ENCODE measurements at regions not wholly inside any gene's neighbourhood (a gene's known extent, or its start where the extent isn't known, plus 50 kb on each side); places are given as distances from the start of the nearest gene placed in this dataset.

- FAIRE-seq = no peak
- Histone ChIP-seq H4K8ac (ENCODE audit: extremely low read depth, insufficient read depth, low read length) (no peak overlapping the region; the same call in 1 of the 2 replicates), H2BK120ac (replicated peaks; ENCODE audit: low read depth, low read length) (no peak overlapping the region), H3K79me2 (ENCODE audit: control insufficient read depth in 1 of 2, insufficient read depth in 2 of 2, low read length in 2 of 2) (no peaks in the 10 kb centered on the region), H3K23me2 (ENCODE audit: low read depth, low read length) (no peaks in the 10 kb centered on the region; the same call in 1 of the 2 replicates), H3K9ac (replicated peaks in 1 of 4; ENCODE audit: extremely low read depth in 1 of 4, low read depth in 3 of 4, low read length in 3 of 4) (no peak overlapping the region), H3K27me3 (replicated peaks in 1 of 4; ENCODE audit: control insufficient read depth in 3 of 4, extremely low read depth in 1 of 4, insufficient read depth in 3 of 4, low read length in 3 of 4) (no peaks in the 10 kb centered on the region), H2BK20ac (ENCODE audit: low read length) (no peak overlapping the region), H3K27ac (ENCODE audit: low read depth, low read length) (no peak overlapping the region), H3K4me1 (replicated peaks in 1 of 4; ENCODE audit: control insufficient read depth in 3 of 4, insufficient read depth in 4 of 4, low read length in 3 of 4) (no peaks in the 10 kb centered on the region), H3K18ac (ENCODE audit: extremely low read depth, low read length) (no peak overlapping the region), H3K14ac (ENCODE audit: insufficient read length) (no peak overlapping the region), H3K79me1 (ENCODE audit: low read depth, low read length) (no peaks in the 10 kb centered on the region), H4K20me1 (replicated peaks in 1 of 2; ENCODE audit: control insufficient read depth in 1 of 2, insufficient read depth in 2 of 2, low read length in 2 of 2) (no peaks in the 10 kb centered on the region), H2AK5ac (ENCODE audit: low read depth, low read length) (no peak overlapping the region), H3K9me3 (ENCODE audit: insufficient read depth in 2 of 2, low read depth in 1 of 2, low read length in 1 of 2) (peaks cover 56 to 82% of the 10 kb centered on the region in 2 experiments), H3K36me3 (ENCODE audit: control insufficient read depth in 2 of 4, insufficient read depth in 4 of 4, low read length in 3 of 4) (no peaks in the 10 kb centered on the region), H2BK12ac (ENCODE audit: low read depth, low read length) (no peak overlapping the region), H3K56ac (replicated peaks; ENCODE audit: insufficient read length, low read depth, low read length) (no peak overlapping the region), H3K4me2 (ENCODE audit: insufficient read depth in 1 of 2, low read depth in 2 of 2, low read length in 2 of 2) (no peak overlapping the region), H3K4me3 (ENCODE audit: extremely low read depth in 1 of 4, insufficient read depth in 2 of 4, low read depth in 3 of 4, low read length in 4 of 4) (no peak overlapping the region), H2BK5ac (ENCODE audit: low read depth, low read length) (no peak overlapping the region), H2BK15ac (ENCODE audit: low read length) (no peak overlapping the region), H3K4ac (replicated peaks; ENCODE audit: insufficient read length, low read depth, low read length) (no peak overlapping the region), H4K91ac (replicated peaks; ENCODE audit: insufficient read length, low read length) (no peak overlapping the region), H3K23ac (ENCODE audit: insufficient read length) (no peak overlapping the region), H4K5ac (ENCODE audit: insufficient read length, low read depth, low read length) (no peak overlapping the region), H2AFZ (ENCODE audit: low read length) (no peak overlapping the region)
- ChIA-PET POLR2A (ENCODE audit: partially characterized antibody) (no interaction called here), CTCF (ENCODE audit: partially characterized antibody) (interaction anchor here (0.7 kb wide), 1 partner anchor 199 kb away, joined by 3 read pairs; no protein-coding TSS in a partner anchor)
- WGBS, 2 experiments (ENCODE audit: extremely low coverage in 1 of 2, insufficient coverage in 1 of 2, insufficient read length in 1 of 2, insufficient replicate concordance in 2 of 2, low coverage in 1 of 2, low lambda C conversion rate in 2 of 2, missing lambda C conversion rate in 1 of 2) = 80% methylated on average over 9 of the region's 9 CpGs; no CpG with 5 or more reads in 1 of the 2 experiments
- DNase-seq (ENCODE audit: low read depth in 1 of 2, low spot score in 2 of 2) = no peak
- TF ChIP-seq, protein P1, sequence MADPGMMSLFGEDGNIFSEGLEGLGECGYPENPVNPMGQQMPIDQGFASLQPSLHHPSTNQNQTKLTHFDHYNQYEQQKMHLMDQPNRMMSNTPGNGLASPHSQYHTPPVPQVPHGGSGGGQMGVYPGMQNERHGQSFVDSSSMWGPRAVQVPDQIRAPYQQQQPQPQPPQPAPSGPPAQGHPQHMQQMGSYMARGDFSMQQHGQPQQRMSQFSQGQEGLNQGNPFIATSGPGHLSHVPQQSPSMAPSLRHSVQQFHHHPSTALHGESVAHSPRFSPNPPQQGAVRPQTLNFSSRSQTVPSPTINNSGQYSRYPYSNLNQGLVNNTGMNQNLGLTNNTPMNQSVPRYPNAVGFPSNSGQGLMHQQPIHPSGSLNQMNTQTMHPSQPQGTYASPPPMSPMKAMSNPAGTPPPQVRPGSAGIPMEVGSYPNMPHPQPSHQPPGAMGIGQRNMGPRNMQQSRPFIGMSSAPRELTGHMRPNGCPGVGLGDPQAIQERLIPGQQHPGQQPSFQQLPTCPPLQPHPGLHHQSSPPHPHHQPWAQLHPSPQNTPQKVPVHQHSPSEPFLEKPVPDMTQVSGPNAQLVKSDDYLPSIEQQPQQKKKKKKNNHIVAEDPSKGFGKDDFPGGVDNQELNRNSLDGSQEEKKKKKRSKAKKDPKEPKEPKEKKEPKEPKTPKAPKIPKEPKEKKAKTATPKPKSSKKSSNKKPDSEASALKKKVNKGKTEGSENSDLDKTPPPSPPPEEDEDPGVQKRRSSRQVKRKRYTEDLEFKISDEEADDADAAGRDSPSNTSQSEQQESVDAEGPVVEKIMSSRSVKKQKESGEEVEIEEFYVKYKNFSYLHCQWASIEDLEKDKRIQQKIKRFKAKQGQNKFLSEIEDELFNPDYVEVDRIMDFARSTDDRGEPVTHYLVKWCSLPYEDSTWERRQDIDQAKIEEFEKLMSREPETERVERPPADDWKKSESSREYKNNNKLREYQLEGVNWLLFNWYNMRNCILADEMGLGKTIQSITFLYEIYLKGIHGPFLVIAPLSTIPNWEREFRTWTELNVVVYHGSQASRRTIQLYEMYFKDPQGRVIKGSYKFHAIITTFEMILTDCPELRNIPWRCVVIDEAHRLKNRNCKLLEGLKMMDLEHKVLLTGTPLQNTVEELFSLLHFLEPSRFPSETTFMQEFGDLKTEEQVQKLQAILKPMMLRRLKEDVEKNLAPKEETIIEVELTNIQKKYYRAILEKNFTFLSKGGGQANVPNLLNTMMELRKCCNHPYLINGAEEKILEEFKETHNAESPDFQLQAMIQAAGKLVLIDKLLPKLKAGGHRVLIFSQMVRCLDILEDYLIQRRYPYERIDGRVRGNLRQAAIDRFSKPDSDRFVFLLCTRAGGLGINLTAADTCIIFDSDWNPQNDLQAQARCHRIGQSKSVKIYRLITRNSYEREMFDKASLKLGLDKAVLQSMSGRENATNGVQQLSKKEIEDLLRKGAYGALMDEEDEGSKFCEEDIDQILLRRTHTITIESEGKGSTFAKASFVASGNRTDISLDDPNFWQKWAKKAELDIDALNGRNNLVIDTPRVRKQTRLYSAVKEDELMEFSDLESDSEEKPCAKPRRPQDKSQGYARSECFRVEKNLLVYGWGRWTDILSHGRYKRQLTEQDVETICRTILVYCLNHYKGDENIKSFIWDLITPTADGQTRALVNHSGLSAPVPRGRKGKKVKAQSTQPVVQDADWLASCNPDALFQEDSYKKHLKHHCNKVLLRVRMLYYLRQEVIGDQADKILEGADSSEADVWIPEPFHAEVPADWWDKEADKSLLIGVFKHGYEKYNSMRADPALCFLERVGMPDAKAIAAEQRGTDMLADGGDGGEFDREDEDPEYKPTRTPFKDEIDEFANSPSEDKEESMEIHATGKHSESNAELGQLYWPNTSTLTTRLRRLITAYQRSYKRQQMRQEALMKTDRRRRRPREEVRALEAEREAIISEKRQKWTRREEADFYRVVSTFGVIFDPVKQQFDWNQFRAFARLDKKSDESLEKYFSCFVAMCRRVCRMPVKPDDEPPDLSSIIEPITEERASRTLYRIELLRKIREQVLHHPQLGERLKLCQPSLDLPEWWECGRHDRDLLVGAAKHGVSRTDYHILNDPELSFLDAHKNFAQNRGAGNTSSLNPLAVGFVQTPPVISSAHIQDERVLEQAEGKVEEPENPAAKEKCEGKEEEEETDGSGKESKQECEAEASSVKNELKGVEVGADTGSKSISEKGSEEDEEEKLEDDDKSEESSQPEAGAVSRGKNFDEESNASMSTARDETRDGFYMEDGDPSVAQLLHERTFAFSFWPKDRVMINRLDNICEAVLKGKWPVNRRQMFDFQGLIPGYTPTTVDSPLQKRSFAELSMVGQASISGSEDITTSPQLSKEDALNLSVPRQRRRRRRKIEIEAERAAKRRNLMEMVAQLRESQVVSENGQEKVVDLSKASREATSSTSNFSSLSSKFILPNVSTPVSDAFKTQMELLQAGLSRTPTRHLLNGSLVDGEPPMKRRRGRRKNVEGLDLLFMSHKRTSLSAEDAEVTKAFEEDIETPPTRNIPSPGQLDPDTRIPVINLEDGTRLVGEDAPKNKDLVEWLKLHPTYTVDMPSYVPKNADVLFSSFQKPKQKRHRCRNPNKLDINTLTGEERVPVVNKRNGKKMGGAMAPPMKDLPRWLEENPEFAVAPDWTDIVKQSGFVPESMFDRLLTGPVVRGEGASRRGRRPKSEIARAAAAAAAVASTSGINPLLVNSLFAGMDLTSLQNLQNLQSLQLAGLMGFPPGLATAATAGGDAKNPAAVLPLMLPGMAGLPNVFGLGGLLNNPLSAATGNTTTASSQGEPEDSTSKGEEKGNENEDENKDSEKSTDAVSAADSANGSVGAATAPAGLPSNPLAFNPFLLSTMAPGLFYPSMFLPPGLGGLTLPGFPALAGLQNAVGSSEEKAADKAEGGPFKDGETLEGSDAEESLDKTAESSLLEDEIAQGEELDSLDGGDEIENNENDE (IDR thresholded peaks at IDR 0.05; ENCODE audit: insufficient replicate concordance, low read length) = no peak
Observed at GRCh38 chr19:34597596-34597995, 79.4 kb downstream of the SCGB2B2 start.
